Ishikawa (cell line): ENCODE measurements at regions not wholly inside any gene's neighbourhood (a gene's known extent, or its start where the extent isn't known, plus 50 kb on each side); places are given as distances from the start of the nearest gene placed in this dataset.

ENCODE experiments used
- TAF1 ChIP-seq: IDR thresholded peaks from 2 replicates; pipeline ENCODE4 v1.6.1; 2012; ENCODE audit warnings: low read depth, mild to moderate bottlenecking
- TEAD4 ChIP-seq: IDR thresholded peaks from 2 replicates; pipeline ENCODE4 v1.6.1; 2012
- TF ChIP-seq, protein P1 (sequence below): IDR thresholded peaks from 2 replicates; pipeline ENCODE4 v1.6.1; 2012; ENCODE audit warnings: low read depth, mild to moderate bottlenecking

DNA sequence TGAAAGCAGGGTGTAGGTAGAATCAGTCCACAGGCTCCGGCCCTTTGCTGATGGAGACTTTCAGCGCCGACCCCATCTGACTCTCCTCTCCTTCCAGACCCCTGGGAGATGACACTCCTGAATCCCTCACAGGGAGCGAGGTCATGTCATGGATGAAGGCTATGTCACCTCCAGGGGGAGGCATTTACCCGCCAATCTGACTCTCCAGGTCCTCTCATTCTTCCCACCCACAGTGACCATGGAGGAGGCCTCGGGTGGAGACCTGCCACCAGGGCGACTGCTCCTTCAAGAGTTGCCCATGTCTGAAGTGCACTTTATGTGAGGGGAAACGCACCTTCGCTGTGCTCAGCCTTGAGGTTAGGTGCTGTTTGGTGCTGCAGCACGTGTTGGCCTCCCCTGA is 112.7 kb downstream of the KLF13 start:
- TF ChIP-seq, protein P1, sequence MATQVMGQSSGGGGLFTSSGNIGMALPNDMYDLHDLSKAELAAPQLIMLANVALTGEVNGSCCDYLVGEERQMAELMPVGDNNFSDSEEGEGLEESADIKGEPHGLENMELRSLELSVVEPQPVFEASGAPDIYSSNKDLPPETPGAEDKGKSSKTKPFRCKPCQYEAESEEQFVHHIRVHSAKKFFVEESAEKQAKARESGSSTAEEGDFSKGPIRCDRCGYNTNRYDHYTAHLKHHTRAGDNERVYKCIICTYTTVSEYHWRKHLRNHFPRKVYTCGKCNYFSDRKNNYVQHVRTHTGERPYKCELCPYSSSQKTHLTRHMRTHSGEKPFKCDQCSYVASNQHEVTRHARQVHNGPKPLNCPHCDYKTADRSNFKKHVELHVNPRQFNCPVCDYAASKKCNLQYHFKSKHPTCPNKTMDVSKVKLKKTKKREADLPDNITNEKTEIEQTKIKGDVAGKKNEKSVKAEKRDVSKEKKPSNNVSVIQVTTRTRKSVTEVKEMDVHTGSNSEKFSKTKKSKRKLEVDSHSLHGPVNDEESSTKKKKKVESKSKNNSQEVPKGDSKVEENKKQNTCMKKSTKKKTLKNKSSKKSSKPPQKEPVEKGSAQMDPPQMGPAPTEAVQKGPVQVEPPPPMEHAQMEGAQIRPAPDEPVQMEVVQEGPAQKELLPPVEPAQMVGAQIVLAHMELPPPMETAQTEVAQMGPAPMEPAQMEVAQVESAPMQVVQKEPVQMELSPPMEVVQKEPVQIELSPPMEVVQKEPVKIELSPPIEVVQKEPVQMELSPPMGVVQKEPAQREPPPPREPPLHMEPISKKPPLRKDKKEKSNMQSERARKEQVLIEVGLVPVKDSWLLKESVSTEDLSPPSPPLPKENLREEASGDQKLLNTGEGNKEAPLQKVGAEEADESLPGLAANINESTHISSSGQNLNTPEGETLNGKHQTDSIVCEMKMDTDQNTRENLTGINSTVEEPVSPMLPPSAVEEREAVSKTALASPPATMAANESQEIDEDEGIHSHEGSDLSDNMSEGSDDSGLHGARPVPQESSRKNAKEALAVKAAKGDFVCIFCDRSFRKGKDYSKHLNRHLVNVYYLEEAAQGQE = no peak
- TF ChIP-seq TAF1 (no peak), TEAD4 (no peak)
